ENCODE measurements at regions not wholly inside any gene's neighbourhood (a gene's known extent, or its start where the extent isn't known, plus 50 kb on each side); places are given as distances from the start of the nearest gene placed in this dataset.

DNA sequence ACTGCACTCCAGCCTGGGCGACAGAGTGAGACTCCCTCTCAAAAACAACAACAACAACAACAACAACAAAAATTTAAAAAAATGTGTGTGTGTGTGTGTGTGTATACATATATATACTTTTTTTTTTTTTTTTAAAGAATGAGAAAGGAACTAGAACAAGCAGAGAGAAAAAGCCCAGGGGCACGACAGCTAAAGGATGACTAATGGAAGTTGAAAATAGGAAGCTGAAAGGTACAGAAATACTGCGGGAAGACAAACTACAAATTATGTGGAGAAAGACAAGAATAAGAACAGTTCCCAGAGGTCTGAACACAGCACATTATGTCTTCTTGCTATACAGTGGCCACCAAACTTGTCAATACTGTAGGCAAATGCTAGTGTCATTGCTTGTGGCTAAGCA, 141.9 kb upstream of the PRSS1 start:
- Mint-ChIP-seq H3K36me3 (ENCODE audit: low read depth) (no peaks in the 10 kb centered on the region), H3K27ac (no peak overlapping the region), H3K9me3 (no peaks in the 10 kb centered on the region), H3K4me3 (no peak overlapping the region), H3K4me1 (ENCODE audit: low read depth) (peaks cover 33% of the 10 kb centered on the region), H3K27me3 (ENCODE audit: insufficient read depth) (no peaks in the 10 kb centered on the region)
- TF ChIP-seq, protein P1, sequence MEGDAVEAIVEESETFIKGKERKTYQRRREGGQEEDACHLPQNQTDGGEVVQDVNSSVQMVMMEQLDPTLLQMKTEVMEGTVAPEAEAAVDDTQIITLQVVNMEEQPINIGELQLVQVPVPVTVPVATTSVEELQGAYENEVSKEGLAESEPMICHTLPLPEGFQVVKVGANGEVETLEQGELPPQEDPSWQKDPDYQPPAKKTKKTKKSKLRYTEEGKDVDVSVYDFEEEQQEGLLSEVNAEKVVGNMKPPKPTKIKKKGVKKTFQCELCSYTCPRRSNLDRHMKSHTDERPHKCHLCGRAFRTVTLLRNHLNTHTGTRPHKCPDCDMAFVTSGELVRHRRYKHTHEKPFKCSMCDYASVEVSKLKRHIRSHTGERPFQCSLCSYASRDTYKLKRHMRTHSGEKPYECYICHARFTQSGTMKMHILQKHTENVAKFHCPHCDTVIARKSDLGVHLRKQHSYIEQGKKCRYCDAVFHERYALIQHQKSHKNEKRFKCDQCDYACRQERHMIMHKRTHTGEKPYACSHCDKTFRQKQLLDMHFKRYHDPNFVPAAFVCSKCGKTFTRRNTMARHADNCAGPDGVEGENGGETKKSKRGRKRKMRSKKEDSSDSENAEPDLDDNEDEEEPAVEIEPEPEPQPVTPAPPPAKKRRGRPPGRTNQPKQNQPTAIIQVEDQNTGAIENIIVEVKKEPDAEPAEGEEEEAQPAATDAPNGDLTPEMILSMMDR (IDR thresholded peaks at IDR 0.05), result no peak
- DNase-seq, result no peak

DNA sequence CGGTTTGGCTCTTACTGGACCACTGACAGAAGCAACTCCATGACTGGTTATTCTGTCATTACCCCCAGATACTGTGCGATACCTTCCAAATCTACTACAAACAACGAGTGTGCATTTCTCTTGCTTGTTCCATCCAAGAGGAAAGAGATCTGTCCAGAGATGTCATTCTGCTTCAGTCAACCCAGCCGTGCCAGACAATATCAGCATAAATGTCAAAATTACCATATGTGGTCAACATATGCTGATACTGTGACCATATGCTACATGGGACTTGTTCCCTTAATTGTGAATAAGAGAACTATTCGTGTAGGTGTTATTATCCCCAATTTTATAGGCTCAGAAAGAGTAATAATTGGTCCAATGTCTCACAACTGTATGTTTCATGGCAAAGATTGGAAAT, 143.2 kb upstream of the PRSS1 start:
- TF ChIP-seq, protein P1 (IDR thresholded peaks at IDR 0.05), result no peak
- H3K4me1 Mint-ChIP-seq (ENCODE audit: low read depth), result peaks cover 26% of the 10 kb centered on the region
- no peak overlapping the region for H3K27ac Mint-ChIP-seq
- no peaks in the 10 kb centered on the region for H3K9me3 Mint-ChIP-seq
- H3K4me3 Mint-ChIP-seq, result no peak overlapping the region
- H3K27me3 Mint-ChIP-seq (ENCODE audit: insufficient read depth), result peaks cover 2% of the 10 kb centered on the region; the same call in 1 of the 2 replicates
- no peak for DNase-seq
- H3K36me3 Mint-ChIP-seq (ENCODE audit: low read depth), result no peaks in the 10 kb centered on the region

DNA sequence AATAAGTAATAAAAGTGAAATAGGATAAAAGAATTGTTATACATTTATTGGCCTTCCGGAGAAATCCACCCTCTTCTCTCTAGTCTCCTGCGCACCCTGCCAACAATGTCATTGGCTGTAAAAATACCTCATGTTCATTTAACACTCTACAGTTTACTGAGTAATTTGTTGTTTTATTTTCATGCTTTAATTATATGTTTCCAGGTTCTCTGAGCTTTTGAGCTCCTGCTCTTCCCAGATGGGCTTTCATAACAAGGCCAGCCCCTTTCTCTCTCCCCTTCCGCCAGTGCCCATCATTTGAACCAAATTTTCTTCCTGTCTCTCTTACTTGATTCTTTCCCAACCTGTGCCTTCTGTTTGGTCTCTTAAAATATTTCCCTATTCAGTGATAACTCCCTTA, 144.6 kb upstream of the PRSS1 start:
- TF ChIP-seq, protein P1 (IDR thresholded peaks at IDR 0.05), result no peak
- Mint-ChIP-seq H3K9me3 (no peaks in the 10 kb centered on the region), H3K36me3 (ENCODE audit: low read depth) (no peaks in the 10 kb centered on the region), H3K4me1 (ENCODE audit: low read depth) (peaks cover 26% of the 10 kb centered on the region), H3K27ac (no peak overlapping the region), H3K4me3 (0 out of 2 replicates have a peak overlapping the region, but pooled peaks have one; percentile 10), H3K27me3 (ENCODE audit: insufficient read depth) (peaks cover 2% of the 10 kb centered on the region; the same call in 1 of the 2 replicates)
- no peak for DNase-seq

DNA sequence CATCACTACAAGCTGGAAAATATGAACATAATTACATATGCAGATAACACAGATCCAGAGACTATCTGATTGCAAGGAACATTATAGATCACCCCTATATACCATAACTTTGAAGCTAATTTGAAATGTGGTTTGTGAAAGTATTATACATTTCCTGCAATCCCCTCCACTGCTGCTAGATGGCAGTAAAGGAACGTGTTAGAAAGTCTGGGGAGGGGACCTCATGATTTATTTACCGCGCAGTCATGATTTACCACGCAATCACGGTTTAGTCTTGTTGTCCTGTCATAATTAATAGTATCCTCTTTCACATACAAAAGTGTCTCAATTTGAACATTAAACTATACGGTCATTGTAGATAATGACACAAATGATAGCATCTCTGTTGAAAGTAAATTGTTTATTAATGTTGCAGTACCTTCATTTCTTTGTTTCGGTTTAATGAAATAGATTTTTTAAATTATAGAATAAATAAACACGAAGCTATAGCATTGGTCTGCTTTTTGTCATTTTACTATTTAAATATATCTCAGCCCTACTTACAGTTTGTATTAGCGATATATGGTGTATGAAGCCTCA, 145.3 kb upstream of the PRSS1 start:
- Mint-ChIP-seq H3K9me3 (no peaks in the 10 kb centered on the region), H3K27ac (no peak overlapping the region), H3K4me3 (peak overlapping the region; percentile 65), H3K36me3 (ENCODE audit: low read depth) (no peaks in the 10 kb centered on the region), H3K4me1 (ENCODE audit: low read depth) (peaks cover 26% of the 10 kb centered on the region), H3K27me3 (ENCODE audit: insufficient read depth) (peaks cover 2% of the 10 kb centered on the region; the same call in 1 of the 2 replicates)
- peak; percentile 53 for DNase-seq
- TF ChIP-seq, protein P1 (IDR thresholded peaks at IDR 0.05), result peak; percentile 87

DNA sequence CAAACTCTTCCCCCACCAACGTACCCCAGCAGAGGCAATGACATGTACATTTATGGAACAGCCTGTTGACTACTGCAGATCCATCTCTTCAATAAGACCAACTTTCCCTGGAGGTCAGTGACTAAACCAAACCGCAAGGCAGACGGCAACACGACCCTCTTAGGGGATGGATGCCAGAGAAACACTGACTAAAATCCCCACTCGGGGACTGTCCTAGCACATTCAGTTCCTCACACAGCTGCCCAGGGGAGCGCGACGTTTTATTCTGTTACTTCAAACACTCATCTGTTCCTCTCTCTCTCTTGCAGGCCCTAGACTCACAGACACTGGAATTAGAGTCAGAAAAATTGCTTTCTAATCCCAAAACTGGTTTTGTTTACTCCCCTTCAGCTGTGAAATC, 146.5 kb upstream of the PRSS1 start:
- H3K36me3 Mint-ChIP-seq (ENCODE audit: low read depth), result no peaks in the 10 kb centered on the region
- DNase-seq, result no peak
- peaks cover 2% of the 10 kb centered on the region for H3K27me3 Mint-ChIP-seq (ENCODE audit: insufficient read depth)
- H3K9me3 Mint-ChIP-seq, result no peaks in the 10 kb centered on the region
- peaks cover 26% of the 10 kb centered on the region for H3K4me1 Mint-ChIP-seq (ENCODE audit: low read depth)
- H3K4me3 Mint-ChIP-seq, result no peak overlapping the region
- no peak overlapping the region for H3K27ac Mint-ChIP-seq
- TF ChIP-seq, protein P1 (IDR thresholded peaks at IDR 0.05), result no peak
